Naive thymus-derived CD8-positive, alpha-beta T cell (primary cell): ENCODE measurements at regions not wholly inside any gene's neighbourhood (a gene's known extent, or its start where the extent isn't known, plus 50 kb on each side); places are given as distances from the start of the nearest gene placed in this dataset.
"Not testable (repeated sequence)": the region's sequence is repeated elsewhere in the genome, so short reads cannot be mapped to it uniquely, and the experiment has no call there.

ENCODE experiments used
- ATAC-seq, 2 donors: fragments of 150-1000 bp; cut with Tn5 transposase in 1 of 2; sonication (Bioruptor Pico), chemical (Tn5 transposase) in 1 of 2; 1 replicate in 1 of 2; 2 replicates in 1 of 2; pipeline ENCODE4 v1.10.0; 2021; ENCODE audit warnings: mild to moderate bottlenecking in 2 of 2, moderate library complexity in 2 of 2
- POLR2A ChIA-PET: fragments of 350-600 bp; sonication (Branson Sonifier 250); formaldehyde crosslinking; loops from one replicate; lab custom pipeline; 2021; ENCODE audit warnings: antibody characterized with exemption; lab: Charles Lee
- DNase-seq, 10 donors: peaks; one replicate each; pipeline versions ENCODE4 v3.0.0 to v3.0.0-alpha.2; 2020 to 2022
- H3K27ac Mint-ChIP-seq, 10 donors: one replicate each; pipeline ENCODE4 v1.8.0; 2020 to 2022; ENCODE audit warnings: mild to moderate bottlenecking in 10 of 10, mixed read lengths in 10 of 10, moderate library complexity in 4 of 10, inconsistent platforms in 1 of 10
- H3K27me3 Mint-ChIP-seq, 5 donors: one replicate each; pipeline ENCODE4 v1.8.0; 2021 to 2022; ENCODE audit warnings: mixed read lengths in 5 of 5
- H3K36me3 Mint-ChIP-seq, 3 donors: one replicate each; pipeline ENCODE4 v1.8.0; 2020 to 2022; ENCODE audit warnings: mixed read lengths in 3 of 3, mild to moderate bottlenecking in 2 of 3, inconsistent platforms in 1 of 3
- H3K4me1 Mint-ChIP-seq, 4 donors: one replicate each; pipeline ENCODE4 v1.8.0; 2021 to 2022; ENCODE audit warnings: mixed read lengths in 4 of 4
- H3K4me3 Mint-ChIP-seq, 10 donors: one replicate each; pipeline ENCODE4 v1.8.0; 2020 to 2022; ENCODE audit warnings: mild to moderate bottlenecking in 10 of 10, mixed read lengths in 10 of 10, moderate library complexity in 6 of 10, inconsistent platforms in 1 of 10
- H3K9me3 Mint-ChIP-seq, 9 donors: one replicate each; pipeline ENCODE4 v1.8.0; 2020 to 2022; ENCODE audit warnings: mixed read lengths in 9 of 9, mild to moderate bottlenecking in 3 of 9, inconsistent platforms in 1 of 9, moderate library complexity in 1 of 9

DNA sequence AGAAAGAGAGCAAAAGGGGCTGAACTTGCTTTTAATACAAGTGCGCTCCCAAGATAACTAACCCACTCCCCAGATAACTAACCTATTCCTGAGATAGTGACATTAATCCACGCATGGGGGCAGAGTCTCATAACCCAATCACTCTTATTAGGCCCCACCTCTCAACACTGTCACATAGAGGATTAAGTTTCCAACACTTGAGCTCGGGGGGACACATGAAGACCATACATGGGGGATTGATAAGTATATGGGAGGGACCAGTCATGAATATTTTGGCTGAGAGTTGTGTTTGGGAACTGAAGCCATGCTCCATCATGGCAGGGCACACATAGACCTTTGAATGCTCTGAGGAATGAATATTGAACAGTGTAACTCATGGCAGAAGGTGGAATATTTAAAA lies 4217.3 kb upstream of the OR11H1 start:
- ATAC-seq, H3K4me3 Mint-ChIP-seq, H3K27me3 Mint-ChIP-seq, DNase-seq, H3K27ac Mint-ChIP-seq, H3K4me1 Mint-ChIP-seq, POLR2A ChIA-PET: not testable (repeated sequence)
- H3K9me3 Mint-ChIP-seq = peaks cover 5 to 80% (median 54%) of the 10 kb centered on the region in 9 donors
- peaks cover 0 to 43% (median 1%) of the 10 kb centered on the region in 3 donors for H3K36me3 Mint-ChIP-seq

DNA sequence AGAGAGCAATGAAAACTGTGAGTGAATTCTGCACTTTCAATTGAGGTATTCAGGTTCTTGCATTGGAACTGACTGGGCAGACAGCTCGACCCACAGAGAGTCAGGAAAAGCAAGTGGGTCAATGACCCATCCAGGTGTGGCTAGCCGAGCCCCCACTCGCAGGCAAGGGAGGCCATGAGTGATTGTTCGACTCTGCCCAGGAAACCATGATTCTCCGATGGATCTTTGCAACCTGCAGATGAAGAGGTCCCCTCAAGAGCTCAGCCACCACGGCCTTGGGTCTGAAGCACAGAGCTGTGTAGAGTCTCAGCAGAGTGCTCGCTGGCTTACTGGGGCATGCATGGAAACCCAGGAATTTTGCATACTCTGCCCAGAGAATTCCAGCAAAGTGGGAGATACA lies 4215.4 kb upstream of the OR11H1 start:
- H3K27ac Mint-ChIP-seq, POLR2A ChIA-PET, H3K4me3 Mint-ChIP-seq, H3K4me1 Mint-ChIP-seq, DNase-seq, ATAC-seq, H3K27me3 Mint-ChIP-seq: not testable (repeated sequence)
- peaks cover 0 to 24% (median 1%) of the 10 kb centered on the region in 3 donors for H3K36me3 Mint-ChIP-seq
- H3K9me3 Mint-ChIP-seq = peaks cover 5 to 66% (median 39%) of the 10 kb centered on the region in 9 donors

DNA sequence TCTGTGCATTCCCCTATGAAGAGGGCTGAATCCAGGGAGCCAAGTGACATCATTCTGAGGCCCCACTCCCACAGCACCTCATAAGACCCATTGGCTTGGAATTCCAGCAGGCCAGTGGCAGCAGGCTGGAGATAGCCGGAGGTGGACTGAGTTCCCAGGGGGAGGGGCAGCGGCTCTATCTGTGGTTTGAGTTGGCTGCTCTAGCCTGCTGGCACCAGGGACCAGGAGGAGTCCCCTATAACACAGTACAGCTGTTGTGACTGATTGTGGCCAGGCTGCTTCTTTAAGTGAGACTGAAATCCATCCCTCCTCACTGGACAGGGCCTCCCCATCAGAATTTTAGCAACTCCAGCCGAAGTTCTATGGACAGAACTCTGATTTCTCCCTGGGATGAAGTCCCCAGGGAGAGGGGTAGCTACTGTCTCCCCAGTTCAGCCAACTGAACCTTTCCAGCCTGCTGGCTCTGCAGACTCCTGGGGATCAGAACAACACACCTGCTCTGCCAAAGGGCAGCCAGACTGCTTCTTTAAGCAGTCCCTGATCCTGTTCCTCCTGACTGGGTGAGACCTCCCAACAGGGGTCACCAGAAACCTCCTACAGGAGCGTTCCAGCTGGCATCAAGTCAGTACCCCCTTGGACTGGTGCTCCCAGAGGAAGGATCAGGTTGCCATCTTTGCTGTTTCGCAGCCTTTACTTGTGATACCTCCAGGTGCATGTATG lies 4214.8 kb upstream of the OR11H1 start:
- ATAC-seq, H3K27ac Mint-ChIP-seq, DNase-seq, H3K4me3 Mint-ChIP-seq, H3K4me1 Mint-ChIP-seq, H3K27me3 Mint-ChIP-seq, POLR2A ChIA-PET: not testable (repeated sequence)
- peaks cover 0 to 21% (median 1%) of the 10 kb centered on the region in 3 donors for H3K36me3 Mint-ChIP-seq
- H3K9me3 Mint-ChIP-seq = peaks cover 5 to 66% (median 37%) of the 10 kb centered on the region in 9 donors

DNA sequence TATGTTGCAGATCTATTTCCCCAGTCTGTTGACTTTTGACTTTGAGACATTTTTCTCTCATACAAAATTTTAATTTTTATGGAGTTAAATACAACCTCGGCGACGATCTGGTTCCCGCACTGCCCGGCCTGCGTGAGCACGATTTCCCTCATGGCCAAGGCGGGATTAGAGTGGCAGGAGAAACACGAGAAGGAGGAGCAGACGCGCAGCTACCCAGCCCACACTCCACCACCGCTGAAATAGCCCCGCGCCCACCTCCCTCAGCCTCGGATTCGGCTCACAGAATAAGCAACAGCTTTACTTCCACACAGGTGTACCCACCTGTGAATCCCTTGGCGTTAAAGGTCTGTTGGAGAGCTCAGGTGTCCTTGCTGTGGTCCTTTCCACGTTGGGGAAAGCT lies 4209.4 kb upstream of the OR11H1 start:
- not testable (repeated sequence) for H3K4me1 Mint-ChIP-seq, H3K36me3 Mint-ChIP-seq, H3K27ac Mint-ChIP-seq

DNA sequence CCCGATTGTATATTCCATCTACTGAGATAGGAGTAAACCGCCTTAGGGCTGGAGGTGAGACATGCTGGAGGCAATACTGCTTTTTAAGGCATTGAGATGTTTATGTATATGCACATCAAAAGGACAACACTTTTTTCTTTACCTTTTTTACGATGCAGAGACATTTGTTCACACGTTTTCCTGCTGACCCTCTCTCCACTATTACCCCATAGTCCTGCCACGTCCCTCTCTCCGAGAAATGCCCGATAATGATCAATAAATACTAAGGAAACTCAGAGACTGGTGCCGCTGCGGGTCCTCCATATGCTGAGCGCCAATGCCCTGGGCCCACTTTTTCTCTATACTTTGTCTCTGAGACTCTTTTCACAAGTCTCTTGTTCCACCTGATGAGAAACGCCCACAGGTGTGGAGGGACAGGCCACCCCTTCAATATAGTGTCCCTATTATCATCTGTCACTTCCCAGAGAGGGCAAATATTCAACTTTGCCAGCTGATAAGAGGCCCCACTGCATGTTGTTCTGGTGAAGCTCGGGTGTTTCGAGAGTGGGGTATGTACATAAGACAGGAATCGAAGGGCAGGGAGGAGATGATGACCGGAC lies 4203.5 kb upstream of the OR11H1 start:
- ATAC-seq = not testable (repeated sequence)

More for the DNA sequence above, 4209.4 kb upstream of the OR11H1 start:
- DNase-seq, ATAC-seq, POLR2A ChIA-PET, H3K4me3 Mint-ChIP-seq, H3K27me3 Mint-ChIP-seq: not testable (repeated sequence)
- peaks cover 0 to 43% (median 33%) of the 10 kb centered on the region in 9 donors for H3K9me3 Mint-ChIP-seq

DNA sequence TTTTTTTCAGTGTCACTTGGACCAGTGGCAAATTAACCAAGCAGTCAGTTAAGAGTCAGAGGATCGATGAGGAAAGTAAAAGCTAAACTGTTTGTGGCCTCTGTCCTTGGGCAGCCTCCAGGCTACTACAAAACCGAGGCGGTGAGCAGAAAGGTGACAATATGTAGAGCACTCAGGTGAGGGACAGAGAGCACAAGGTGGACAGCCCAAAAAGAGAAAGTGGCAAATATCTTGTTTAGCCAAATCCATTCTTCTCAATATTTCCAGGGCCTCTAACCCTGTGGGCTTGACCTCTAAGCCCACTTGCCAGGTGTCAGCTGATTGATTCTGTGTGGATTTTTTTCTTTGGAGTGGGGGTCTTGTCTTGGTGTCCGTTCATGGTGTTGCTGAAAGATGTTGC lies 4202.2 kb upstream of the OR11H1 start:
- no peak for DNase-seq
- H3K9me3 Mint-ChIP-seq = peaks cover 10 to 58% (median 37%) of the 10 kb centered on the region in 9 donors
- no peak for ATAC-seq
- peaks cover 0 to 2% (median 0%) of the 10 kb centered on the region in 4 donors for H3K4me1 Mint-ChIP-seq
- no peak overlapping the region for H3K4me3 Mint-ChIP-seq
- peaks cover 0 to 13% (median 0%) of the 10 kb centered on the region in 3 donors for H3K36me3 Mint-ChIP-seq
- no peak overlapping the region for H3K27ac Mint-ChIP-seq
- H3K27me3 Mint-ChIP-seq = no peaks in the 10 kb centered on the region
- POLR2A ChIA-PET = no interaction called here

More for the DNA sequence above, 4203.5 kb upstream of the OR11H1 start:
- H3K4me1 Mint-ChIP-seq, H3K27ac Mint-ChIP-seq, H3K4me3 Mint-ChIP-seq, DNase-seq, POLR2A ChIA-PET, H3K27me3 Mint-ChIP-seq: not testable (repeated sequence)
- Mint-ChIP-seq H3K9me3 (peaks cover 8 to 51% (median 36%) of the 10 kb centered on the region in 9 donors), H3K36me3 (peaks cover 0 to 13% (median 0%) of the 10 kb centered on the region in 3 donors)

DNA sequence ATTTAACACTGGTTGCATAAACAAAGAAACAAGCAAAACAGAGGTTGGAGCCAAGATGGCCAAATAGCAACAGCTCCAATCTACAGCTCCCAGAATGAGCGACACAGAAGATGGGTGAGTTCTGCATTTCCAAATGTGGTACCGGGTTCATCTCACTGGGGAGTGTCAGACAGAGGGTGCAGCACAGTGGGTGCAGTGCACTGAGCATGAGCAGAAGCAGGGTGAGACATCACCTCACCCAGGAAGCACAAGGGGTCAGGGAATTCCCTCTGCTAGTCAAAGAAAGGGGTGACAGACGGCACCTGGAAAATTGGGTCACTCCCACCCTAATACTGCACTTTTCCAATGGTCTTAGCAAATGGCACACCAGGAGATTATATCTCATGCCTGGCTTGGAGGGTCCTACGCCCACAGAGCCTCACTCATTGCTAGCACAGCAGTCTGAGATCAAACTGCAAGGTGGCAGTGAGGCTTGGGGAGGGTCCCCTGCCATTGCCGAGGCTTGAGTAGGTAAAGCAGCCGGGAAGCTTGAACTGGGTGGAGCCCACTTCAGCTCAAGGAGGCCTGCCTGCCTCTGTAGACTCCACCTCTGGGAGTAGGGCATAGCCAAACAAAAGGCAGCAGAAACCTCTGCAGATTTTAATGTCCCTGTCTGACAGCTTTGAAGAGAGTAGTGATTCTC lies 4186.5 kb upstream of the OR11H1 start:
- H3K4me3 Mint-ChIP-seq, H3K4me1 Mint-ChIP-seq, H3K27me3 Mint-ChIP-seq, ATAC-seq, POLR2A ChIA-PET, H3K27ac Mint-ChIP-seq: not testable (repeated sequence)
- Mint-ChIP-seq H3K36me3 (peaks cover 0 to 18% (median 3%) of the 10 kb centered on the region in 3 donors), H3K9me3 (peaks cover 13 to 85% (median 52%) of the 10 kb centered on the region in 9 donors)
- DNase-seq = peak in 1 of 10 donors; percentile 61

DNA sequence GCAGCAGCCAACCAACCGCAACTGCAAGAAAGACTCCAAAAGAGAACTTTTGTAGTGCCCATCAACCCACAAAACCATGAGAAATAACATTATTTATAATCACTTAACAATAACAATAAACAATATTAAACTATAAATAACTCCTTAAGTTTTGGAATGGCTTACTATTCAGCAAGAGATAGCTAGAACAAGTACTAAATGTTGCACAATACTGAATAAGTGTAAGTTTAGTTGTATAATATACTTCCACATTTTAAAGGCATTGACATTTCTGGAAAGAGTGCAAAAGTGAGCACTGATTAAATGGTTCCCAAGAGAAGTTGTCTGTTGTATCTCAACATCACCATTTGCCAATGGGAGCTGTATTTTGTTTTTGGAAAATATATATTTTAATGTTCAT lies 4176.8 kb upstream of the OR11H1 start:
- H3K4me3 Mint-ChIP-seq, H3K27ac Mint-ChIP-seq, DNase-seq, POLR2A ChIA-PET, ATAC-seq, H3K27me3 Mint-ChIP-seq: not testable (repeated sequence)
- Mint-ChIP-seq H3K4me1 (peaks cover 0 to 11% (median 8%) of the 10 kb centered on the region in 4 donors), H3K9me3 (peaks cover 8 to 60% (median 36%) of the 10 kb centered on the region in 9 donors), H3K36me3 (peaks cover 0 to 19% (median 3%) of the 10 kb centered on the region in 3 donors)

DNA sequence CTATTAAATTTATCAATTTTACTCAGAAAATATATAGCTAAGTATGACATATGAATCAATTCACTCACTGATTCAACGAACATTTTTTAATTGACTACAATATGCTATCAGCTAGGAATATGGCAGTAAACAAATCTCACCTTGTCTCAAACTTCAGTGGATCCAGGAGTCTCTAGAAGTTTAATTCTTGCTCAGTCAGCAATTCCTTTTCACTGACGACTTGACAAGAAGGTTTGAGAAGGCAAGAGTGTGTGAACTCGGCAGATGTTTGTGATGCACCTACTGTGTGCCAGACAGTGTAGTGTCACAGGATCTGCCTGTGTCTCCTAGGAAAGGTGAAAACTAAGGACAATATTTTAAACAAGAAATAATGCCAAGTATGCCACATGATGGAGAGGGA lies 4175.7 kb upstream of the OR11H1 start:
- Mint-ChIP-seq H3K9me3 (peaks cover 10 to 63% (median 38%) of the 10 kb centered on the region in 9 donors), H3K36me3 (peaks cover 0 to 16% (median 3%) of the 10 kb centered on the region in 3 donors), H3K4me1 (peaks cover 0 to 11% (median 8%) of the 10 kb centered on the region in 4 donors)
- ATAC-seq, DNase-seq, POLR2A ChIA-PET, H3K4me3 Mint-ChIP-seq, H3K27me3 Mint-ChIP-seq, H3K27ac Mint-ChIP-seq: not testable (repeated sequence)

DNA sequence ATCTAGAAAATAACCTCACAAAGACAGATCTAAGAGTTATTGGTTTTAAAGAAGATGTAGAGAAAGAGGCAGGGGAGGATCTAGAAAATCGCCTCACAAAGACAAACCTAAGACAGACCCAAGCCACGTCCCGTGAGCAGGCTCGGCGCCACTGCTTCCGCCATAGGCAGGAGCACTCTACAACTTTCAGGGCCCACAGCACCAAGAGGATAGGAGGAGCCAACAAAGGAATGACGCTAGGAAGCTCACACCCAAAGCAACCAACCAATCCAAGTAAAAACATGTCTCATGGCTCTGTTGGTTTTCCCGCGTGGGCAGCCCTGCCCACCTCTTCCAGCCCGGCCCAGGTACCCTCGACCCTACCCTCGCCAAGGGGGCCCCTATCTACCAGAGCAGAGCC lies 4167.4 kb upstream of the OR11H1 start:
- ATAC-seq (no peak), DNase-seq (no peak)
- H3K4me3 Mint-ChIP-seq = no peak overlapping the region
- peaks cover 7 to 83% (median 39%) of the 10 kb centered on the region in 9 donors for H3K9me3 Mint-ChIP-seq
- peaks cover 0 to 23% (median 0%) of the 10 kb centered on the region in 3 donors for H3K36me3 Mint-ChIP-seq
- peaks cover 0 to 10% (median 1%) of the 10 kb centered on the region in 4 donors for H3K4me1 Mint-ChIP-seq
- POLR2A ChIA-PET = no interaction called here
- H3K27me3 Mint-ChIP-seq = no peaks in the 10 kb centered on the region
- H3K27ac Mint-ChIP-seq = no peak overlapping the region

DNA sequence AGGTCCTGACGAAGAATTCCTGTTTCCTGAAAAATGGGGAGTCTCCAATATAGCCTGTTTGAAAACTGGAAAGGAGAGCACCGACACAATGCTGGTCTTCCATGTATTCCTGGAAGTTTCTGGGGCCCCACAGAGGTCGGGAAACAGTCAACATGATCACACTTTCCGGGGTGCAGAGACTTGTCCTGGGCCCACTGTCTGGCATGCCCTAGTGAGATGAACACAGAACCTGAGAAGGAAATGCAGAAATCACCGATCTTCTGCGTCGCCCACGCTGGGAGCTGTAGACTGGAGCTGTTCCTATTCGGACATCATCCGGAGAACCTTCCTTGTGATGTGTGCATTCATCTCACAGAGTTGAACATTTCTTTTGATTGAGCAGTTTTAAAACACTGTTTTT lies 4166.5 kb upstream of the OR11H1 start:
- peaks cover 7 to 84% (median 34%) of the 10 kb centered on the region in 9 donors for H3K9me3 Mint-ChIP-seq
- H3K4me1 Mint-ChIP-seq = peaks cover 0 to 17% (median 4%) of the 10 kb centered on the region in 4 donors
- H3K27me3 Mint-ChIP-seq, H3K27ac Mint-ChIP-seq, ATAC-seq, H3K4me3 Mint-ChIP-seq, DNase-seq, POLR2A ChIA-PET: not testable (repeated sequence)
- H3K36me3 Mint-ChIP-seq = peaks cover 0 to 23% (median 2%) of the 10 kb centered on the region in 3 donors

DNA sequence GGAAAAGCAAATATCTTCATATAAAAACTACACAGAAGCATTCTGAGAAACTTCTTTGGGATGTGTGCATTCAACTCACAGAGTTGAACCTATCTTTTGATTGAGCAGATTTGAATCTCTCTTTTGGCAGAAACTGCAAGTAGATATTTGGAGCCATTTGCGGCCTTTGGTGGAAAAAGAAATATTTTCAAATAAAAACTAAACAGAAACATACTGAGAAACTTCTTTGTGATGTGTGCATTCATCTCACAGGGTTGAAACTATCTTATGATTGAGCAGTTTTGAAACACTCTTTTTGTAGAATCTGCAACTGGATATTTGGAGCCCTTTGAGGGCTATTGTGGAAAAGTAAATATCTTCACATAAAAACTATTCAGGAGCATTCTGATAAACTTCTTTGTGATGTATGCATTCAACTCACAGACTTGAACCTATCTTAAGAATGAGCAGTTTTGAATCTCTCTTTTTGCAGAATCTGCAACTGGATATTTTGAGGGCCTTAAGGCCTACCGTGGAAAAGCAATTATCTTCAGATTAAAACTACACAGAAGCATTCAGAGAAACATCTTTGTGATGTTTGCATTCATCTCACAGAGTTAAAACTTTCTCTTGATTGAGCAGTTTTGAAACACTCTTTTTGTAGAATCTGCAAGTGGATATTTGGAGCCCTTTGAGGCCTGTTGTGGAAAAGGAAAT lies 4158.2 kb upstream of the OR11H1 start:
- Mint-ChIP-seq H3K4me1 (peaks cover 10 to 38% (median 24%) of the 10 kb centered on the region in 4 donors), H3K9me3 (peaks cover 0 to 64% (median 38%) of the 10 kb centered on the region in 9 donors), H3K36me3 (peaks cover 0 to 14% (median 13%) of the 10 kb centered on the region in 3 donors)
- H3K27ac Mint-ChIP-seq, H3K4me3 Mint-ChIP-seq, H3K27me3 Mint-ChIP-seq, POLR2A ChIA-PET: not testable (repeated sequence)
- peak in 1 of 2 donors; percentile 25 for ATAC-seq
- DNase-seq = peak in 2 of 10 donors; percentile 19 to 41
